ENCODE measurements at regions not wholly inside any gene's neighbourhood (a gene's known extent, or its start where the extent isn't known, plus 50 kb on each side); places are given as distances from the start of the nearest gene placed in this dataset.

GRCh38 chr2:43090317-43090716 is 136.1 kb downstream of the ZFP36L2 start:
- no peak for TF ChIP-seq CTCF (IDR thresholded peaks at IDR 0.05)

GRCh38 chr2:43088143-43089073 is 138.0 kb downstream of the ZFP36L2 start:
- no peak for TF ChIP-seq CTCF (IDR thresholded peaks at IDR 0.05)

DNA sequence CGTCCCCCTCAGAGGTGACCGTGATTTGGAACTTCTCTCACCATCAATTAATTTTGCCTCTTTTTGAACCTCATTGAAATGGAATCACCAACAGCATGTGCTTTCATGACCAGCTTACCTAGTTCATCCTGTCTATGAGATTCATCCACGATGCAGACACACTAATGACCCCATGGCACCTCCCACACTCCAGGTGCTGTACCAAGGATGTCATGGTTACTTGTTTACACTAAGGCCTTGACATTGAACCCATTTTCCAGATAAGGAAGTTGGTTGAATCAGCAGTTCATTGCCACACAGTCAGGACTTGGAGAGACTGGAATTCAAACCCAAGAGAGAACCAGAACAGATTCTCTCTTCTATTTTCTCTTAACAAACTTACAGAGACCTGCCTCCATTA is 139.0 kb downstream of the ZFP36L2 start:
- TF ChIP-seq CTCF (IDR thresholded peaks at IDR 0.05), result no peak

- no peak for TF ChIP-seq CTCF (IDR thresholded peaks at IDR 0.05)
Measured at GRCh38 chr2:43086451-43087221, 139.8 kb downstream of the ZFP36L2 start.

GRCh38 chr2:43085929-43086328 is 140.5 kb downstream of the ZFP36L2 start:
- TF ChIP-seq CTCF (IDR thresholded peaks at IDR 0.05), result no peak

DNA sequence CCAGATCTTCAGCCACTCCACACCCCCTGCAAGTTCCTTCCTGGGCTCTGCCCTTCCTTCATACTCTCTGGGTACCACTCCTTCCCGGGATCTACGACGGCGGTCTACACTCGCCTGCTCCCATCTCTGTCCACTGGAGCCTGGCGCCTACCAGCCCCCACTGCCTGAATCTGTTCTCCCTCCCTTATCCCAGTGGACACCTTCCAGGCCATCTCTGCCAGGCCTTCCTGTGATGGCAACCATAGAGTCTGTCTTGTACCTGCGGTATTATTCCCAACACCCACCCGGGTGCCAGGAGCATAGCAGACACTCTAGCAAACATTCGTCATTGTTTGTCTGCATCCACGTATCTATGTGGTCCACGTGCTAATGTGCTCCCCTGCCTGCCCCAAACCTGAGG is 140.9 kb downstream of the ZFP36L2 start:
- TF ChIP-seq CTCF (IDR thresholded peaks at IDR 0.05), result no peak

DNA sequence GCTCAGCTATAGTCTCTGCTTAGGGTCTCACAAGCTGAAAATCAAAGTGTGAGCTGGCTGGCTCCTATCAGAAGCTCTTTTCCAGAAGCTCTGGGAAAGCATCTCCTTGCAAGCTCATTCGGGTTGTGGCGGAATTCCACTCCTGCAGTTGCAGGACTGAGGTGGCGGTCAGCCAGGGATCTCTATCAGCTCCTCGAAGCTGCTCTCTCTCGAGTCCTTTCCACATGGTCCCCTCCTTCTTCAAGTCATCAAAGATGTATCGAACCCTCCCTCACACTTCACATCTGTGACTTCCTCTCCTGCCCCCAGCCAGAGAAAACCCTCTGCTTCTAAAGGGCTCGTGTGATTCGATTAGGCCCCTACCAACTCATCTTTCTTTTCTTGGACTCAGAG is 141.7 kb downstream of the ZFP36L2 start:
- no peak for TF ChIP-seq CTCF (IDR thresholded peaks at IDR 0.05)

Data from LNCAP (cell line).